SK-N-SH treated with all-trans-retinoic acid at 6 μM for 48 hours (cell line): ENCODE measurements at regions not wholly inside any gene's neighbourhood (a gene's known extent, or its start where the extent isn't known, plus 50 kb on each side); places are given as distances from the start of the nearest gene placed in this dataset.

Experiments
- ATAC-seq: fragments of 200-7000 bp; cut with Tn5 transposase; 3 replicates; pipeline ENCODE4 v1.9.1; 2020; ENCODE audit warnings: mild to moderate bottlenecking, moderate library complexity
- ARNTL ChIP-seq: fragments of 450-650 bp; formaldehyde crosslinking; IDR thresholded peaks from 2 replicates; pipeline ENCODE4 v1.5.0; 2020; ENCODE audit warnings: low read depth, mild to moderate bottlenecking, moderate library complexity, borderline replicate concordance
- BACH2 ChIP-seq: fragments of 250-450 bp; sonication (Bioruptor Pico); IDR thresholded peaks from 2 replicates; pipeline ENCODE4 v1.9.0; 2021; ENCODE audit warnings: mild to moderate bottlenecking, borderline replicate concordance
- CREB5 ChIP-seq: fragments of 250-450 bp; sonication (Bioruptor Pico); IDR thresholded peaks from 2 replicates; pipeline ENCODE4 v1.5.1; 2020; ENCODE audit warnings: low read depth, mild to moderate bottlenecking, moderate library complexity
- CSDC2 ChIP-seq: fragments of 250-450 bp; sonication (Bioruptor Pico); IDR thresholded peaks from 2 replicates; pipeline ENCODE4 v1.5.0; 2020; ENCODE audit warnings: mild to moderate bottlenecking, moderate library complexity
- CSRNP3 ChIP-seq: fragments of 250-450 bp; sonication (Bioruptor Pico); IDR thresholded peaks from 2 replicates; pipeline ENCODE4 v1.5.1; 2021; ENCODE audit warnings: mild to moderate bottlenecking, moderate library complexity
- ESRRG ChIP-seq: fragments of 250-450 bp; sonication (Bioruptor Pico); IDR thresholded peaks from 2 replicates; pipeline ENCODE4 v1.6.1; 2021; ENCODE audit warnings: mild to moderate bottlenecking
- GLIS3 ChIP-seq: fragments of 250-450 bp; sonication (Bioruptor Pico); IDR thresholded peaks from 2 replicates; pipeline ENCODE4 v1.5.0; 2020; ENCODE audit warnings: mild to moderate bottlenecking, moderate library complexity
- ISL1 ChIP-seq: fragments of 250-450 bp; sonication (Bioruptor Pico); IDR thresholded peaks from 2 replicates; pipeline ENCODE4 v2.1.2; 2022; ENCODE audit warnings: mild to moderate bottlenecking, moderate library complexity
- OSR1 ChIP-seq: fragments of 250-450 bp; sonication (Bioruptor Pico); IDR thresholded peaks from 2 replicates; pipeline ENCODE4 v1.8.0; 2022; ENCODE audit warnings: moderate library complexity, mild to moderate bottlenecking, inconsistent platforms
- PATZ1 ChIP-seq: fragments of 250-450 bp; sonication (Bioruptor Pico); IDR thresholded peaks from 2 replicates; pipeline ENCODE4 v1.8.0; 2020; ENCODE audit warnings: mild to moderate bottlenecking, moderate library complexity, borderline replicate concordance
- POU6F1 ChIP-seq: fragments of 250-450 bp; sonication (Bioruptor Pico); IDR thresholded peaks from 2 replicates; pipeline ENCODE4 v1.8.0; 2021; ENCODE audit warnings: low read depth, mild to moderate bottlenecking, moderate library complexity, borderline replicate concordance
- PPARA ChIP-seq: fragments of 250-450 bp; sonication (Bioruptor Pico); IDR thresholded peaks from 2 replicates; pipeline ENCODE4 v1.5.0; 2020; ENCODE audit warnings: mild to moderate bottlenecking, borderline replicate concordance
- RARB ChIP-seq: fragments of 250-450 bp; sonication (Bioruptor Pico); IDR thresholded peaks from 2 replicates; pipeline ENCODE4 v1.8.0; 2021; ENCODE audit warnings: mild to moderate bottlenecking, moderate library complexity
- TCF4 ChIP-seq: fragments of 250-450 bp; sonication (Bioruptor Pico); IDR thresholded peaks from 2 replicates; pipeline ENCODE4 v1.8.0; 2021; ENCODE audit warnings: mild to moderate bottlenecking, moderate library complexity, borderline replicate concordance
- TOX ChIP-seq: fragments of 250-450 bp; sonication (Bioruptor Pico); IDR thresholded peaks from 2 replicates; pipeline ENCODE4 v1.8.0; 2021; ENCODE audit warnings: mild to moderate bottlenecking, moderate library complexity, borderline replicate concordance
- TSHZ2 ChIP-seq: fragments of 250-450 bp; sonication (Bioruptor Pico); IDR thresholded peaks from 2 replicates; pipeline ENCODE4 v1.5.0; 2020; ENCODE audit warnings: mild to moderate bottlenecking, moderate library complexity
- ZC3H10 ChIP-seq: fragments of 250-450 bp; sonication (Bioruptor Pico); IDR thresholded peaks from 2 replicates; pipeline ENCODE4 v1.5.1; 2021; ENCODE audit warnings: mild to moderate bottlenecking, moderate library complexity
- ZFP3 ChIP-seq: fragments of 250-450 bp; sonication (Bioruptor Pico); IDR thresholded peaks from 2 replicates; pipeline ENCODE4 v1.5.0; 2020; ENCODE audit warnings: mild to moderate bottlenecking, moderate library complexity
- ZFP30 ChIP-seq: fragments of 450-650 bp; formaldehyde crosslinking; IDR thresholded peaks from 2 replicates; pipeline ENCODE4 v1.5.0; 2022; ENCODE audit warnings: mild to moderate bottlenecking, moderate library complexity
- ZNF565 ChIP-seq: fragments of 450-650 bp; formaldehyde crosslinking; conservative IDR thresholded peaks from 2 replicates; pipeline ENCODE4 v1.5.0; 2020; ENCODE audit warnings: low read depth, mild to moderate bottlenecking, moderate library complexity
- ZNF70 ChIP-seq: fragments of 450-650 bp; formaldehyde crosslinking; IDR thresholded peaks from 2 replicates; pipeline ENCODE4 v1.5.0; 2020; ENCODE audit warnings: mild to moderate bottlenecking, moderate library complexity
- ZNF8 ChIP-seq: fragments of 450-650 bp; formaldehyde crosslinking; IDR thresholded peaks from 2 replicates; pipeline ENCODE4 v1.5.0; 2020; ENCODE audit warnings: mild to moderate bottlenecking, moderate library complexity

GRCh38 chr4:61129971-61130370, 70.2 kb upstream of the ADGRL3 start (continued):
- TF ChIP-seq CSRNP3 (CRISPR knock-in tag) (no peak), PATZ1 (CRISPR knock-in tag) (no peak), ZFP30 (no peak), BACH2 (CRISPR knock-in tag) (no peak), CSDC2 (CRISPR knock-in tag) (no peak), ZNF565 (CRISPR knock-in tag) (no peak), ZNF8 (no peak), ESRRG (no peak), ARNTL (CRISPR knock-in tag) (no peak)

- no peak for ATAC-seq
- no peak for TF ChIP-seq BACH2 (CRISPR knock-in tag)
- TF ChIP-seq CSRNP3 (CRISPR knock-in tag) = no peak
- no peak for TF ChIP-seq TCF4
- TF ChIP-seq ARNTL (CRISPR knock-in tag) = no peak
- no peak for TF ChIP-seq CREB5 (CRISPR knock-in tag)
- no peak for TF ChIP-seq GLIS3
- no peak for TF ChIP-seq ZNF565 (CRISPR knock-in tag)
- no peak for TF ChIP-seq OSR1 (CRISPR knock-in tag)
- TF ChIP-seq PPARA (CRISPR knock-in tag) = no peak
- no peak for TF ChIP-seq ZFP3 (CRISPR knock-in tag)
- TF ChIP-seq ZFP30 = no peak
- no peak for TF ChIP-seq ISL1
- TF ChIP-seq ZNF70 (CRISPR knock-in tag) = no peak
- no peak for TF ChIP-seq RARB (CRISPR knock-in tag)
- TF ChIP-seq POU6F1 (CRISPR knock-in tag) = no peak
- no peak for TF ChIP-seq ZC3H10 (CRISPR knock-in tag)
- no peak for TF ChIP-seq TSHZ2 (CRISPR knock-in tag)
- no peak for TF ChIP-seq TOX
Measured at GRCh38 chr4:61143461-61143860, 56.7 kb upstream of the ADGRL3 start.
